IPS DF 19.7 (cell line): ENCODE measurements at regions not wholly inside any gene's neighbourhood (a gene's known extent, or its start where the extent isn't known, plus 50 kb on each side); places are given as distances from the start of the nearest gene placed in this dataset.

Source experiments
- DNase-seq: peaks from one replicate; pipeline ENCODE4 v3.0.0-alpha.2; 2013; ENCODE audit warnings: low read depth, low spot score

GRCh38 chr1:184919892-184920291 is 54.4 kb downstream of the NIBAN1 start:
- no peak for DNase-seq

GRCh38 chr1:184915463-184916090 is 58.7 kb downstream of the NIBAN1 start:
- DNase-seq: no peak

GRCh38 chr1:184914149-184914548 is 60.2 kb downstream of the NIBAN1 start:
- no peak for DNase-seq

- DNase-seq: no peak
Measured at GRCh38 chr1:184912392-184912791, 61.9 kb downstream of the NIBAN1 start.

GRCh38 chr1:184911830-184912229 is 62.5 kb downstream of the NIBAN1 start:
- DNase-seq: no peak

- no peak for DNase-seq
Measured at GRCh38 chr1:184911103-184911745, 63.1 kb downstream of the NIBAN1 start.

- no peak for DNase-seq
Measured at GRCh38 chr1:184910691-184911091, 63.6 kb downstream of the NIBAN1 start.

- no peak for DNase-seq
Measured at GRCh38 chr1:184910005-184910404, 64.3 kb downstream of the NIBAN1 start.

- no peak for DNase-seq
Measured at GRCh38 chr1:184909019-184909418, 65.3 kb downstream of the NIBAN1 start.

GRCh38 chr1:184908506-184908905 is 65.8 kb downstream of the NIBAN1 start:
- DNase-seq: no peak

- DNase-seq: no peak
Measured at GRCh38 chr1:184907500-184907899, 66.8 kb downstream of the NIBAN1 start.

GRCh38 chr1:184906761-184907160 is 67.5 kb downstream of the NIBAN1 start:
- no peak for DNase-seq

GRCh38 chr1:184905601-184906322 is 68.5 kb downstream of the NIBAN1 start:
- no peak for DNase-seq

GRCh38 chr1:184903111-184903692 is 71.1 kb downstream of the NIBAN1 start:
- no peak for DNase-seq

GRCh38 chr1:184900507-184900906 is 73.8 kb downstream of the NIBAN1 start:
- DNase-seq: peak; percentile 30

- DNase-seq: no peak
Measured at GRCh38 chr1:184896000-184896399, 78.3 kb downstream of the NIBAN1 start.

GRCh38 chr1:184895086-184895485 is 79.2 kb downstream of the NIBAN1 start:
- no peak for DNase-seq

- no peak for DNase-seq
Measured at GRCh38 chr1:184893695-184894094, 80.6 kb downstream of the NIBAN1 start.

GRCh38 chr1:184892116-184892515 is 82.2 kb downstream of the NIBAN1 start:
- no peak for DNase-seq

- DNase-seq: no peak
Measured at GRCh38 chr1:184891440-184891839, 82.9 kb downstream of the NIBAN1 start.

GRCh38 chr1:184890539-184890973 is 83.8 kb downstream of the NIBAN1 start:
- no peak for DNase-seq

GRCh38 chr1:184889902-184890301 is 84.4 kb downstream of the NIBAN1 start:
- DNase-seq: no peak
